ENCODE measurements at regions not wholly inside any gene's neighbourhood (a gene's known extent, or its start where the extent isn't known, plus 50 kb on each side); places are given as distances from the start of the nearest gene placed in this dataset.

- TF ChIP-seq ZBTB33 (CRISPR knock-in tag; IDR thresholded peaks at IDR 0.05) (no peak), CTCF (CRISPR knock-in tag; IDR thresholded peaks at IDR 0.05) (no peak)
Observed at GRCh38 chr10:64040781-64041180, 519.6 kb downstream of the REEP3 start.

Data from HepG2 (cell line).